ENCODE measurements at regions not wholly inside any gene's neighbourhood (a gene's known extent, or its start where the extent isn't known, plus 50 kb on each side); places are given as distances from the start of the nearest gene placed in this dataset.
"Not testable (repeated sequence)": the region's sequence is repeated elsewhere in the genome, so short reads cannot be mapped to it uniquely, and the experiment has no call there.

GRCh38 chr3:16053794-16054193, 120.7 kb upstream of the GALNT15 start:
- DNase-seq (ENCODE audit: low spot score) = no peak

GRCh38 chr3:16055606-16056211, 118.8 kb upstream of the GALNT15 start:
- no peak for DNase-seq (ENCODE audit: low spot score)

GRCh38 chr3:16056217-16056616, 118.3 kb upstream of the GALNT15 start:
- no peak for DNase-seq (ENCODE audit: low spot score)

- no peak for DNase-seq (ENCODE audit: low spot score)
These were observed 116.0 kb upstream of the GALNT15 start for GRCh38 chr3:16058521-16058920.

GRCh38 chr3:16059081-16059537, 115.4 kb upstream of the GALNT15 start:
- no peak for DNase-seq (ENCODE audit: low spot score)

GRCh38 chr3:16059711-16060357, 114.6 kb upstream of the GALNT15 start:
- no peak for DNase-seq (ENCODE audit: low spot score)

GRCh38 chr3:16060358-16060852, 114.1 kb upstream of the GALNT15 start:
- no peak for DNase-seq (ENCODE audit: low spot score)

- no peak for DNase-seq (ENCODE audit: low spot score)
These were observed 113.5 kb upstream of the GALNT15 start for GRCh38 chr3:16060945-16061344.

GRCh38 chr3:16061491-16061890, 113.0 kb upstream of the GALNT15 start:
- no peak for DNase-seq (ENCODE audit: low spot score)

- DNase-seq (ENCODE audit: low spot score) = peak; percentile 16
These were observed 110.9 kb upstream of the GALNT15 start for GRCh38 chr3:16063603-16064002.

- peak; percentile 52 for DNase-seq (ENCODE audit: low spot score)
These were observed 109.7 kb upstream of the GALNT15 start for GRCh38 chr3:16064642-16065414.

GRCh38 chr3:16066545-16066944, 107.9 kb upstream of the GALNT15 start:
- no peak for DNase-seq (ENCODE audit: low spot score)

- no peak for DNase-seq (ENCODE audit: low spot score)
These were observed 107.5 kb upstream of the GALNT15 start for GRCh38 chr3:16066975-16067374.

GRCh38 chr3:16067837-16068471, 106.5 kb upstream of the GALNT15 start:
- DNase-seq (ENCODE audit: low spot score) = no peak

GRCh38 chr3:16069149-16069922, 105.1 kb upstream of the GALNT15 start:
- DNase-seq (ENCODE audit: low spot score) = no peak

- peak; percentile 37 for DNase-seq (ENCODE audit: low spot score)
These were observed 103.8 kb upstream of the GALNT15 start for GRCh38 chr3:16070707-16071106.

GRCh38 chr3:16071206-16071605, 103.3 kb upstream of the GALNT15 start:
- DNase-seq (ENCODE audit: low spot score) = no peak

- no peak for DNase-seq (ENCODE audit: low spot score)
These were observed 101.9 kb upstream of the GALNT15 start for GRCh38 chr3:16072420-16073110.

GRCh38 chr3:16073203-16073602, 101.3 kb upstream of the GALNT15 start:
- no peak for DNase-seq (ENCODE audit: low spot score)

GRCh38 chr3:16073990-16074671, 100.3 kb upstream of the GALNT15 start:
- DNase-seq (ENCODE audit: low spot score) = not testable (repeated sequence)

All from cerebellar cortex (tissue), 1 donor.